Activated B cell treated with CpG ODN at 0.5 μM for 24 hours (primary cell): ENCODE measurements at regions not wholly inside any gene's neighbourhood (a gene's known extent, or its start where the extent isn't known, plus 50 kb on each side); places are given as distances from the start of the nearest gene placed in this dataset.
A peak's percentile ranks its signal among the peaks of the same experiment; 100 is the strongest.

Source experiments
- ATAC-seq: fragments of 200-7000 bp; cut with Tn5 transposase; one replicate; pipeline ENCODE4 v1.10.0; 2021; ENCODE audit warnings: low read depth, mild to moderate bottlenecking, moderate library complexity
- CTCF ChIA-PET: fragments of 350-600 bp; sonication (Branson Sonifier 250); formaldehyde crosslinking; loops from one replicate; lab custom pipeline; 2021; ENCODE audit warnings: antibody characterized with exemption; lab: Charles Lee
- POLR2A ChIA-PET: fragments of 350-600 bp; sonication (Branson Sonifier 250); formaldehyde crosslinking; loops from one replicate; lab custom pipeline; 2021; ENCODE audit warnings: antibody characterized with exemption; lab: Charles Lee
- DNase-seq: peaks from one replicate; pipeline ENCODE4 v3.0.0; 2022
- H3K27ac Mint-ChIP-seq: one replicate; pipeline ENCODE4 v1.8.0; 2020; ENCODE audit warnings: mixed read lengths
- H3K27me3 Mint-ChIP-seq: one replicate; pipeline ENCODE4 v1.8.0; 2021; ENCODE audit warnings: mixed read lengths
- H3K36me3 Mint-ChIP-seq: one replicate; pipeline ENCODE4 v1.8.0; 2021; ENCODE audit warnings: low read depth, mixed read lengths
- H3K4me1 Mint-ChIP-seq: one replicate; pipeline ENCODE4 v1.8.0; 2021; ENCODE audit warnings: mixed read lengths
- H3K4me3 Mint-ChIP-seq: one replicate; pipeline ENCODE4 v1.8.0; 2020; ENCODE audit warnings: mild to moderate bottlenecking, mixed read lengths
- H3K9me3 Mint-ChIP-seq: one replicate; pipeline ENCODE4 v1.8.0; 2020; ENCODE audit warnings: mixed read lengths
- CTCF ChIP-seq: fragments of 200-600 bp; IDR thresholded peaks from one replicate; pipeline ENCODE4 v1.8.0; 2022; ENCODE audit warnings: antibody characterized with exemption, mild to moderate bottlenecking
- intact Hi-C: fragments of 100-400 bp; cut with micrococcal nuclease; formaldehyde crosslinking; loops from one replicate; pipeline ENCODE4 v1.15.1; 2024

GRCh38 chr2:226429476-226429875 lies 370.1 kb downstream of the IRS1 start:
- ATAC-seq, result no peak
- DNase-seq, result no peak
- intact Hi-C loops, result loop anchor here (10.0 kb wide), 1 partner anchor 555 kb away; no protein-coding TSS in a partner anchor
- Mint-ChIP-seq H3K27ac (no peak overlapping the region), H3K4me1 (peaks cover 5% of the 10 kb centered on the region), H3K36me3 (no peaks in the 10 kb centered on the region), H3K4me3 (no peak overlapping the region), H3K9me3 (no peaks in the 10 kb centered on the region), H3K27me3 (peaks cover 11% of the 10 kb centered on the region)
- no peak for TF ChIP-seq CTCF
- POLR2A ChIA-PET, result no interaction called here
- CTCF ChIA-PET, result no interaction called here

- Mint-ChIP-seq H3K4me1 (peaks cover 21% of the 10 kb centered on the region), H3K27ac (no peak overlapping the region), H3K27me3 (peaks cover 11% of the 10 kb centered on the region), H3K9me3 (no peaks in the 10 kb centered on the region), H3K36me3 (no peaks in the 10 kb centered on the region), H3K4me3 (no peak overlapping the region)
- ATAC-seq, result no peak
- TF ChIP-seq CTCF, result no peak
- ChIA-PET CTCF (no interaction called here), POLR2A (no interaction called here)
- intact Hi-C loops, result loop anchor here (10.0 kb wide), 1 partner anchor 557 kb away; no protein-coding TSS in a partner anchor
- no peak for DNase-seq
Measured at GRCh38 chr2:226427538-226428307, 371.9 kb downstream of the IRS1 start.

- Mint-ChIP-seq H3K9me3 (no peaks in the 10 kb centered on the region), H3K4me1 (peaks cover 30% of the 10 kb centered on the region), H3K27ac (no peak overlapping the region), H3K4me3 (no peak overlapping the region), H3K27me3 (peaks cover 11% of the 10 kb centered on the region), H3K36me3 (no peaks in the 10 kb centered on the region)
- ATAC-seq (no peak), DNase-seq (no peak)
- ChIA-PET POLR2A (no interaction called here), CTCF (no interaction called here)
- intact Hi-C loops, result loop anchor here (10.0 kb wide), 1 partner anchor 558 kb away; no protein-coding TSS in a partner anchor
- TF ChIP-seq CTCF, result no peak
Measured at GRCh38 chr2:226426292-226426736, 373.3 kb downstream of the IRS1 start.

GRCh38 chr2:226424971-226425370 lies 374.6 kb downstream of the IRS1 start:
- DNase-seq (no peak), ATAC-seq (no peak)
- intact Hi-C loops, result loop anchor here (10.0 kb wide), 1 partner anchor 560 kb away; no protein-coding TSS in a partner anchor
- H3K9me3 Mint-ChIP-seq, result no peaks in the 10 kb centered on the region
- no peak overlapping the region for H3K4me3 Mint-ChIP-seq
- TF ChIP-seq CTCF, result no peak
- H3K4me1 Mint-ChIP-seq, result peaks cover 37% of the 10 kb centered on the region
- H3K36me3 Mint-ChIP-seq, result no peaks in the 10 kb centered on the region
- CTCF ChIA-PET, result no interaction called here
- peaks cover 3% of the 10 kb centered on the region for H3K27me3 Mint-ChIP-seq
- POLR2A ChIA-PET, result no interaction called here
- H3K27ac Mint-ChIP-seq, result no peak overlapping the region

- Mint-ChIP-seq H3K4me1 (peaks cover 37% of the 10 kb centered on the region), H3K27ac (peak overlapping the region; percentile 13), H3K27me3 (no peaks in the 10 kb centered on the region), H3K36me3 (no peaks in the 10 kb centered on the region), H3K4me3 (peak overlapping the region; percentile 72), H3K9me3 (no peaks in the 10 kb centered on the region)
- peak; percentile 85 for ATAC-seq
- intact Hi-C loops, result loop anchor here (1.0 to 10.0 kb wide), 3 partner anchors 349 to 561 kb away; no protein-coding TSS in a partner anchor
- peak; percentile 28 for DNase-seq
- ChIA-PET POLR2A (no interaction called here), CTCF (interaction anchor here (1.5 kb wide), 1 partner anchor 377 kb away, joined by 3 read pairs; the partner anchor contains the start of gene IRS1)
- no peak for TF ChIP-seq CTCF
Measured at GRCh38 chr2:226423498-226423960, 376.1 kb downstream of the IRS1 start.
